ENCODE measurements at regions not wholly inside any gene's neighbourhood (a gene's known extent, or its start where the extent isn't known, plus 50 kb on each side); places are given as distances from the start of the nearest gene placed in this dataset.

DNA sequence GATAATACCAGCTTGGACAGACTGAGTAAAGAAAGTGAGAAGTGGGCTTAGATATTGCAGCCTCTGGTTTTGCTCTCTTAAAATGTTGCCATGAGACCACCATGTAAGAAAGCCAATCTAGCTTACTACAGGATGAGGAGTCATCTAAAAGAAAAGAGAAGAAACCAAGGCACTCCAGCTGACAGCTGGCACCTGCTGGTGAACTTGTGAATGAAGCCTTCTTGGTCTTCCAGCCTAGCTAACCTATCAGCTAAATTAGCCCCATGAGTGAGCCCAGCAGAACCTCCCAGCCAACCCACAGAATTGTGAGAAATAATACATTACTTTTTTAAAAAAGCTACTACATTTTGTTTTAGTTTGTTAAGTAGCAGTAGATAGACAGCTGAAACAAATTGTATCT, 154.5 kb upstream of the QRFPR start:
- TF ChIP-seq, protein P1, sequence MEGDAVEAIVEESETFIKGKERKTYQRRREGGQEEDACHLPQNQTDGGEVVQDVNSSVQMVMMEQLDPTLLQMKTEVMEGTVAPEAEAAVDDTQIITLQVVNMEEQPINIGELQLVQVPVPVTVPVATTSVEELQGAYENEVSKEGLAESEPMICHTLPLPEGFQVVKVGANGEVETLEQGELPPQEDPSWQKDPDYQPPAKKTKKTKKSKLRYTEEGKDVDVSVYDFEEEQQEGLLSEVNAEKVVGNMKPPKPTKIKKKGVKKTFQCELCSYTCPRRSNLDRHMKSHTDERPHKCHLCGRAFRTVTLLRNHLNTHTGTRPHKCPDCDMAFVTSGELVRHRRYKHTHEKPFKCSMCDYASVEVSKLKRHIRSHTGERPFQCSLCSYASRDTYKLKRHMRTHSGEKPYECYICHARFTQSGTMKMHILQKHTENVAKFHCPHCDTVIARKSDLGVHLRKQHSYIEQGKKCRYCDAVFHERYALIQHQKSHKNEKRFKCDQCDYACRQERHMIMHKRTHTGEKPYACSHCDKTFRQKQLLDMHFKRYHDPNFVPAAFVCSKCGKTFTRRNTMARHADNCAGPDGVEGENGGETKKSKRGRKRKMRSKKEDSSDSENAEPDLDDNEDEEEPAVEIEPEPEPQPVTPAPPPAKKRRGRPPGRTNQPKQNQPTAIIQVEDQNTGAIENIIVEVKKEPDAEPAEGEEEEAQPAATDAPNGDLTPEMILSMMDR (IDR thresholded peaks at IDR 0.05) = no peak
- no peak for TF ChIP-seq RFX5 (IDR thresholded peaks at IDR 0.05; ENCODE audit: low read length)
- no peak for TF ChIP-seq ELF1 (IDR thresholded peaks at IDR 0.05)
- TF ChIP-seq JUND (IDR thresholded peaks at IDR 0.05) = no peak
- TF ChIP-seq MXI1 (IDR thresholded peaks at IDR 0.05; ENCODE audit: low read depth, low read length) = no peak
- TF ChIP-seq EP300 (IDR thresholded peaks at IDR 0.05; ENCODE audit: borderline replicate concordance in 1 of 2, low read depth in 1 of 2, low read length in 1 of 2) = no peak
- no peak for TF ChIP-seq FOXM1 (IDR thresholded peaks at IDR 0.05; ENCODE audit: low read depth)
- no peak for TF ChIP-seq MEF2A (IDR thresholded peaks at IDR 0.05; ENCODE audit: borderline replicate concordance, low read depth)
- no peak for TF ChIP-seq FOXJ3 (CRISPR knock-in tag; IDR thresholded peaks at IDR 0.05)
- no peak for TF ChIP-seq FOSL2 (IDR thresholded peaks at IDR 0.05; ENCODE audit: borderline replicate concordance, low read depth)
- no peak for TF ChIP-seq GATA2 (CRISPR knock-in tag; IDR thresholded peaks at IDR 0.05)
- no peak for TF ChIP-seq POLR2AphosphoS5 (IDR thresholded peaks at IDR 0.05; ENCODE audit: low read depth, low read length)
